GM23338 (cell line): ENCODE measurements at regions not wholly inside any gene's neighbourhood (a gene's known extent, or its start where the extent isn't known, plus 50 kb on each side); places are given as distances from the start of the nearest gene placed in this dataset.
"Not testable (repeated sequence)": the region's sequence is repeated elsewhere in the genome, so short reads cannot be mapped to it uniquely, and the experiment has no call there.

Experiments used
- ATAC-seq: fragments of 200-7000 bp; cut with Tn5 transposase; 3 replicates; pipeline ENCODE4 v1.9.1; 2020
- DNase-seq: peaks from one replicate; pipeline ENCODE4 v3.0.0-alpha.2; 2015; ENCODE audit warnings: low spot score
- H2AFZ ChIP-seq: fragments of 200-600 bp; sonication (generic); 2 replicates; pipeline ENCODE4 v1.8.0; 2016; ENCODE audit warnings: antibody characterized with exemption, mild to moderate bottlenecking, moderate library complexity
- H3F3A ChIP-seq: fragments of 200-600 bp; sonication (generic); replicated peaks from 2 replicates; pipeline ENCODE4 v1.8.0; 2017; ENCODE audit warnings: antibody characterized with exemption, mixed run types, low read depth
- H3K27ac ChIP-seq: fragments of 200-600 bp; sonication (generic); 2 replicates; pipeline ENCODE4 v1.6.1; 2016; ENCODE audit warnings: low read depth
- H3K27me3 ChIP-seq: fragments of 200-600 bp; sonication (generic); 2 replicates; pipeline ENCODE4 v1.8.0; 2016; ENCODE audit warnings: mild to moderate bottlenecking, mixed run types, moderate library complexity; ENCODE audit not compliant: insufficient read depth
- H3K36me3 ChIP-seq: fragments of 200-600 bp; sonication (generic); 2 replicates; pipeline ENCODE4 v1.8.0; 2016; ENCODE audit warnings: mild to moderate bottlenecking; ENCODE audit not compliant: insufficient read depth
- H3K4me1 ChIP-seq: fragments of 200-600 bp; sonication (generic); 2 replicates; pipeline ENCODE4 v1.8.0; 2016; ENCODE audit warnings: mild to moderate bottlenecking, moderate library complexity; ENCODE audit not compliant: insufficient read depth
- H3K4me2 ChIP-seq: fragments of 200-600 bp; sonication (generic); 2 replicates; pipeline ENCODE4 v1.7.1; 2017; ENCODE audit warnings: mixed run types
- H3K4me3 ChIP-seq: fragments of 200-600 bp; sonication (generic); 2 replicates; pipeline ENCODE4 v1.6.1; 2016; ENCODE audit warnings: mixed run types
- H3K79me2 ChIP-seq: fragments of 200-600 bp; sonication (generic); replicated peaks from 2 replicates; pipeline ENCODE4 v1.8.0; 2017; ENCODE audit warnings: mild to moderate bottlenecking; ENCODE audit not compliant: insufficient read depth
- H3K9me2 ChIP-seq: fragments of 200-600 bp; sonication (generic); 2 replicates; pipeline ENCODE4 v1.8.0; 2017; ENCODE audit not compliant: insufficient read depth
- H4K20me1 ChIP-seq: fragments of 200-600 bp; sonication (generic); replicated peaks from 2 replicates; pipeline ENCODE4 v1.8.0; 2017; ENCODE audit warnings: mild to moderate bottlenecking; ENCODE audit not compliant: insufficient read depth
- H3K27ac Mint-ChIP-seq: 2 replicates; pipeline ENCODE4 v1.8.0; 2020; ENCODE audit warnings: inconsistent platforms, mild to moderate bottlenecking, moderate library complexity, mixed read lengths
- H3K27me3 Mint-ChIP-seq: 3 replicates; pipeline ENCODE4 v1.8.0; 2022; ENCODE audit warnings: low read depth, mild to moderate bottlenecking, moderate library complexity, mixed read lengths, inconsistent platforms; ENCODE audit not compliant: insufficient read depth, poor library complexity
- H3K36me3 Mint-ChIP-seq: 3 replicates; pipeline ENCODE4 v1.8.0; 2021; ENCODE audit warnings: low read depth, mild to moderate bottlenecking, inconsistent platforms, moderate library complexity, mixed read lengths
- H3K4me1 Mint-ChIP-seq: 3 replicates; pipeline ENCODE4 v1.8.0; 2020; ENCODE audit warnings: mild to moderate bottlenecking, inconsistent platforms, mixed read lengths
- H3K4me3 Mint-ChIP-seq: 3 replicates; pipeline ENCODE4 v1.8.0; 2021; ENCODE audit warnings: moderate library complexity, mild to moderate bottlenecking, inconsistent platforms, mixed read lengths
- H3K9me3 Mint-ChIP-seq: 3 replicates; pipeline ENCODE4 v1.8.0; 2020; ENCODE audit warnings: moderate library complexity, mild to moderate bottlenecking, inconsistent platforms, mixed read lengths
- CREB1 ChIP-seq: fragments of 250-450 bp; sonication (Bioruptor Pico); IDR thresholded peaks from 2 replicates; pipeline ENCODE4 v1.5.0; 2020; ENCODE audit warnings: low read depth, mild to moderate bottlenecking, moderate library complexity
- EZH2 ChIP-seq: fragments of 200-600 bp; sonication (generic); IDR thresholded peaks from one replicate; pipeline ENCODE4 v1.8.0; 2017; ENCODE audit warnings: antibody characterized with exemption, mild to moderate bottlenecking, low read depth; ENCODE audit not compliant: unreplicated experiment
- EZH2phosphoT487 ChIP-seq: fragments of 200-600 bp; sonication (generic); IDR thresholded peaks from one replicate; pipeline ENCODE4 v1.8.1; 2018; ENCODE audit warnings: antibody characterized with exemption; ENCODE audit not compliant: unreplicated experiment
- POLR2AphosphoS5 ChIP-seq: IDR thresholded peaks from 2 replicates; pipeline ENCODE4 v1.6.1; 2016; ENCODE audit warnings: antibody characterized with exemption, low read depth
- STAT1 ChIP-seq: IDR thresholded peaks from one replicate; pipeline ENCODE4 v1.6.1; 2016; ENCODE audit warnings: antibody characterized with exemption; ENCODE audit not compliant: unreplicated experiment
- ZNF331 ChIP-seq: fragments of 250-450 bp; sonication (Bioruptor Pico); IDR thresholded peaks from 2 replicates; pipeline ENCODE4 v1.5.0; 2020; ENCODE audit warnings: low read depth, mild to moderate bottlenecking, moderate library complexity
- TF ChIP-seq, protein P1 (sequence below): IDR thresholded peaks from 2 replicates; pipeline ENCODE4 v1.6.1; 2016; ENCODE audit warnings: antibody characterized with exemption
- TF ChIP-seq, protein P2 (sequence below): IDR thresholded peaks from one replicate; pipeline ENCODE4 v1.6.1; 2018; ENCODE audit warnings: antibody characterized with exemption; ENCODE audit not compliant: unreplicated experiment
- TF ChIP-seq, protein P3 (sequence below), 2 experiments: fragments of 200-600 bp in 1 of 2; sonication (generic) in 1 of 2; conservative IDR thresholded peaks; 2 replicates each; pipeline versions ENCODE4 v1.5.1 to v1.6.1; 2016 to 2017; ENCODE audit warnings: antibody characterized with exemption in 2 of 2, low read depth in 2 of 2, mild to moderate bottlenecking in 2 of 2, moderate library complexity in 1 of 2

- not testable (repeated sequence) for H3K9me2 ChIP-seq, H4K20me1 ChIP-seq, H3K4me3 Mint-ChIP-seq, H3K36me3 ChIP-seq, H3F3A ChIP-seq, H3K4me1 ChIP-seq, H3K27me3 ChIP-seq, H3K4me2 ChIP-seq, H3K4me1 Mint-ChIP-seq, H3K4me3 ChIP-seq, H3K27ac Mint-ChIP-seq, H3K27me3 Mint-ChIP-seq, H3K27ac ChIP-seq, H2AFZ ChIP-seq, H3K79me2 ChIP-seq, DNase-seq, ATAC-seq
- H3K9me3 Mint-ChIP-seq: peaks cover 51% of the 10 kb centered on the region
- H3K36me3 Mint-ChIP-seq: peaks cover 10% of the 10 kb centered on the region
Measured at GRCh38 chr15:47131450-47131849, 585.9 kb upstream of the SEMA6D start.

- H3K4me3 ChIP-seq: no peak overlapping the region
- ATAC-seq (no peak), DNase-seq (no peak)
- no peaks in the 10 kb centered on the region for H3K4me1 ChIP-seq
- H3K4me2 ChIP-seq: no peak overlapping the region
- no peaks in the 10 kb centered on the region for H3K36me3 ChIP-seq
- Mint-ChIP-seq H3K36me3 (peaks cover 10% of the 10 kb centered on the region), H3K9me3 (peaks cover 25% of the 10 kb centered on the region), H3K4me1 (no peaks in the 10 kb centered on the region), H3K27ac (no peak overlapping the region), H3K27me3 (no peaks in the 10 kb centered on the region), H3K4me3 (no peak overlapping the region)
- no peaks in the 10 kb centered on the region for H3K9me2 ChIP-seq
- no peaks in the 10 kb centered on the region for H3K27me3 ChIP-seq
- H4K20me1 ChIP-seq: no peaks in the 10 kb centered on the region
- H3K27ac ChIP-seq: no peak overlapping the region
- TF ChIP-seq ZNF331 (CRISPR knock-in tag): no peak
- TF ChIP-seq, protein P1, sequence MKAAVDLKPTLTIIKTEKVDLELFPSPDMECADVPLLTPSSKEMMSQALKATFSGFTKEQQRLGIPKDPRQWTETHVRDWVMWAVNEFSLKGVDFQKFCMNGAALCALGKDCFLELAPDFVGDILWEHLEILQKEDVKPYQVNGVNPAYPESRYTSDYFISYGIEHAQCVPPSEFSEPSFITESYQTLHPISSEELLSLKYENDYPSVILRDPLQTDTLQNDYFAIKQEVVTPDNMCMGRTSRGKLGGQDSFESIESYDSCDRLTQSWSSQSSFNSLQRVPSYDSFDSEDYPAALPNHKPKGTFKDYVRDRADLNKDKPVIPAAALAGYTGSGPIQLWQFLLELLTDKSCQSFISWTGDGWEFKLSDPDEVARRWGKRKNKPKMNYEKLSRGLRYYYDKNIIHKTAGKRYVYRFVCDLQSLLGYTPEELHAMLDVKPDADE: no peak
- no peak for TF ChIP-seq CREB1 (CRISPR knock-in tag)
- TF ChIP-seq EZH2: no peak
- TF ChIP-seq, protein P2, sequence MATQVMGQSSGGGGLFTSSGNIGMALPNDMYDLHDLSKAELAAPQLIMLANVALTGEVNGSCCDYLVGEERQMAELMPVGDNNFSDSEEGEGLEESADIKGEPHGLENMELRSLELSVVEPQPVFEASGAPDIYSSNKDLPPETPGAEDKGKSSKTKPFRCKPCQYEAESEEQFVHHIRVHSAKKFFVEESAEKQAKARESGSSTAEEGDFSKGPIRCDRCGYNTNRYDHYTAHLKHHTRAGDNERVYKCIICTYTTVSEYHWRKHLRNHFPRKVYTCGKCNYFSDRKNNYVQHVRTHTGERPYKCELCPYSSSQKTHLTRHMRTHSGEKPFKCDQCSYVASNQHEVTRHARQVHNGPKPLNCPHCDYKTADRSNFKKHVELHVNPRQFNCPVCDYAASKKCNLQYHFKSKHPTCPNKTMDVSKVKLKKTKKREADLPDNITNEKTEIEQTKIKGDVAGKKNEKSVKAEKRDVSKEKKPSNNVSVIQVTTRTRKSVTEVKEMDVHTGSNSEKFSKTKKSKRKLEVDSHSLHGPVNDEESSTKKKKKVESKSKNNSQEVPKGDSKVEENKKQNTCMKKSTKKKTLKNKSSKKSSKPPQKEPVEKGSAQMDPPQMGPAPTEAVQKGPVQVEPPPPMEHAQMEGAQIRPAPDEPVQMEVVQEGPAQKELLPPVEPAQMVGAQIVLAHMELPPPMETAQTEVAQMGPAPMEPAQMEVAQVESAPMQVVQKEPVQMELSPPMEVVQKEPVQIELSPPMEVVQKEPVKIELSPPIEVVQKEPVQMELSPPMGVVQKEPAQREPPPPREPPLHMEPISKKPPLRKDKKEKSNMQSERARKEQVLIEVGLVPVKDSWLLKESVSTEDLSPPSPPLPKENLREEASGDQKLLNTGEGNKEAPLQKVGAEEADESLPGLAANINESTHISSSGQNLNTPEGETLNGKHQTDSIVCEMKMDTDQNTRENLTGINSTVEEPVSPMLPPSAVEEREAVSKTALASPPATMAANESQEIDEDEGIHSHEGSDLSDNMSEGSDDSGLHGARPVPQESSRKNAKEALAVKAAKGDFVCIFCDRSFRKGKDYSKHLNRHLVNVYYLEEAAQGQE: no peak
- H3K79me2 ChIP-seq: no peaks in the 10 kb centered on the region
- no peaks in the 10 kb centered on the region for H3F3A ChIP-seq
- no peak overlapping the region for H2AFZ ChIP-seq
Measured at GRCh38 chr15:47135267-47135666, 582.0 kb upstream of the SEMA6D start.

DNA sequence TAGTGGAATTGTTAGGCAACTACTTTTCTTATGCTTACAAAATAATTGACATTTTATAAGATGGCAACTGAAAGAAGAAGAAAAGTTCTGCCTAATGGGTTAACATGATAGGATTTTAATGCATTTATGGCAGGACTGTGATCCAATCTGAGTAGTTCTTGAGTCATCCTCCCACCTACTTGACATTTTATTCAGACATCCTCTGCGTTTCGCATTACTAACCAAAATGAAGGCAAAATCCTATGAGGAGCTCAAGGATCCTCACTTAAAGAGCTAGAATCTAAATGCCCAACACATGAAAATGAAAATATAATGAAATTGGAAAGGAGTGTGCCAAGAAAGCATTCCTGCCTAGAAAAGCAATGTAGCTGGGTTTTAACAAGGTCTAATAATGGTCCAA is 581.1 kb upstream of the SEMA6D start:
- no peaks in the 10 kb centered on the region for H3K4me1 ChIP-seq
- DNase-seq (no peak), ATAC-seq (no peak)
- H3K4me2 ChIP-seq: no peak overlapping the region
- Mint-ChIP-seq H3K9me3 (peaks cover 15% of the 10 kb centered on the region), H3K4me1 (no peaks in the 10 kb centered on the region), H3K36me3 (peaks cover 3% of the 10 kb centered on the region; the same call in 2 of the 3 replicates), H3K4me3 (no peak overlapping the region), H3K27me3 (no peaks in the 10 kb centered on the region), H3K27ac (no peak overlapping the region)
- no peak overlapping the region for H3K4me3 ChIP-seq
- TF ChIP-seq POLR2AphosphoS5 (no peak), STAT1 (no peak), EZH2 (no peak), ZNF331 (CRISPR knock-in tag) (no peak), EZH2phosphoT487 (no peak)
- TF ChIP-seq, protein P2: no peak
- TF ChIP-seq, protein P3, sequence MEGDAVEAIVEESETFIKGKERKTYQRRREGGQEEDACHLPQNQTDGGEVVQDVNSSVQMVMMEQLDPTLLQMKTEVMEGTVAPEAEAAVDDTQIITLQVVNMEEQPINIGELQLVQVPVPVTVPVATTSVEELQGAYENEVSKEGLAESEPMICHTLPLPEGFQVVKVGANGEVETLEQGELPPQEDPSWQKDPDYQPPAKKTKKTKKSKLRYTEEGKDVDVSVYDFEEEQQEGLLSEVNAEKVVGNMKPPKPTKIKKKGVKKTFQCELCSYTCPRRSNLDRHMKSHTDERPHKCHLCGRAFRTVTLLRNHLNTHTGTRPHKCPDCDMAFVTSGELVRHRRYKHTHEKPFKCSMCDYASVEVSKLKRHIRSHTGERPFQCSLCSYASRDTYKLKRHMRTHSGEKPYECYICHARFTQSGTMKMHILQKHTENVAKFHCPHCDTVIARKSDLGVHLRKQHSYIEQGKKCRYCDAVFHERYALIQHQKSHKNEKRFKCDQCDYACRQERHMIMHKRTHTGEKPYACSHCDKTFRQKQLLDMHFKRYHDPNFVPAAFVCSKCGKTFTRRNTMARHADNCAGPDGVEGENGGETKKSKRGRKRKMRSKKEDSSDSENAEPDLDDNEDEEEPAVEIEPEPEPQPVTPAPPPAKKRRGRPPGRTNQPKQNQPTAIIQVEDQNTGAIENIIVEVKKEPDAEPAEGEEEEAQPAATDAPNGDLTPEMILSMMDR (conservative IDR thresholded peaks at IDR 0.05; ENCODE audit: low read depth in 2 of 2): no peak
- no peaks in the 10 kb centered on the region for H3K27me3 ChIP-seq
- H3K36me3 ChIP-seq: no peaks in the 10 kb centered on the region
- H3K9me2 ChIP-seq: no peaks in the 10 kb centered on the region
- H3F3A ChIP-seq: no peaks in the 10 kb centered on the region
- H4K20me1 ChIP-seq: no peaks in the 10 kb centered on the region
- no peaks in the 10 kb centered on the region for H3K79me2 ChIP-seq
- no peak overlapping the region for H3K27ac ChIP-seq
- H2AFZ ChIP-seq: no peak overlapping the region
